NCI-H774 (cell line): ENCODE measurements at regions not wholly inside any gene's neighbourhood (a gene's known extent, or its start where the extent isn't known, plus 50 kb on each side); places are given as distances from the start of the nearest gene placed in this dataset.

Source experiments
- DNase-seq: peaks from one replicate; lab custom pipeline; 2025; lab: John Stamatoyannopoulos, UW

DNA sequence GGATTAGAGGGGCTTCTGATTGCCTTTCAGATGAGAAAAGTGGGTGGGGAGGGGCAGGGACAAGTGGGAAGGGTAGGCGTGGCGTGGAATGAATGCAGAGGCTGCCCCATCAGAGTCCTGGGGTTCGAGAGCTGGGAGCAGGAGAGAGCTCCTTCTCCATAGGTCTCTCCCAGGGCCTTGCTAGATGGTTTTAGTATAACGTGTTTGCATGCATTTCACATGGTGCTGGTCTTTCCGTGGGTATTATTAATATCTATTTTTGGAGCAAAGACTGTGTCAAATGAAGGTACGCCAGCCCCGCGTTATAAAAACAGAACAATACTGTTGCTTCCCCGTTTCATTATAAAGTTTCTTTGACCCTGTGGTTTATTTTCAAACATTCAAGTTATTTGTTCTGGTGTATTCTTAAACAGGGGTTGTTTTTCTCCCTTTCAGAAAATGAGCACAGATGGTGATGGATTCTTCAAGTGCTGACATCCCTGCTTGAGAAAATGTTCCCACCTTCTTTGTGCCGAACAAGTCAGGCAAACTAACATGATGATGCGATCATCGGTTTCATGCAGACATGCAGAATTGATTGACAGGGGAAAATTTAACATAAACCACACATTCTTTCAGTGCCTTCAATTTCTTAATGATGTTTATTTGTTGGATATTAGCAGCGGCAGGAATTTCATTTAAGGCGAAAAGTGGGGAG, 62.1 kb upstream of the ZNF536 start:
- no peak for DNase-seq

DNA sequence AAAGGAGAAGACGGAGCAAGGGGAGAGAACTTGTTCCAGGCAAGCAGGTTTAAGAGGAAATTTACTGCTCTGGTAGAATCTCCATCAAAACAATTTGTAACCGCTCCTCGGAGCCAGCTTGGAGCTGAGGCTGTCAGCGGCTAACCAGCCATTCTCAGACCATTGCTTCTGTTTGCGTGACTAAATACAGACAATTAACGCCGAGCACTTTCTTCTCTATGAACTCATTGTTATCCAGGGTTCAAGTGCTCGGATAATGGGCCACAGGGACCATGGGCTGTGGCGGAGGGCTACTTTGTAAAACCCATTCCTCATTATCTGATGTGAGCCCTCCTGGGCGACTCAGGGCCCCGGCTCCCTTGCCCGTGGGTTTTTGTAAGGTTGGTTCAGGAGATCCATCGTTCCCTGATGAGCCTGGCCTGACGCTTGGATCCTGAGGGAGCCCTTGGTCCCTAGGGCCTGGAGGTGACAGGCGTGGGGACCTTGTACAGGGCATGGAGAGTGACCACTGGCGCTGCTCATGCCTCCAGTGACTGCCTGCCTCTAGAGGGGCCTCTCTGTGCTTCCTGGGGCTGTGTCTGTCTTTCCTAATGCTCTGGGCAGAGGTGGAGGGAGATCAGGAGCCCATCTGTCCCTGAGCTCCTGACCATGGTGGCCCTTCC, 61.5 kb upstream of the ZNF536 start:
- no peak for DNase-seq

DNA sequence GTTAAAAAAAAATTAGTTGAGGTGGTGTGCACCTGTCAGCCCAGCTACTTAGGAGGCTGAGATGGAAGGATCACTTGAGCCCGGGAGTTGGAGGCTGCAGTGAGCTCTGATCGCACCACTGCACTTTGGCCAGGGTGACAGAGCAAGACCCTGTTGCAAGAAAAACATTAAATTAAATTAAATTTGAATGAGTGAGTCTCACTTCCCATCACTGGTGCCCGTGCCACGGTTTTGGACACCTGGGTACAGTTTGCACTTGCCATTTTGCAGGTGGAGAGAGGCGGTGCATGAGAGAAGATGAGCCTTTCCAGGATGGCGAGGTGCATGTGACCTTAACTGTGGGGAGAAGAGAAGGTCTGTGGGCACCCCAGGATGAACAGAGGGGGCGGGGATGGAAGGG, 60.3 kb upstream of the ZNF536 start:
- no peak for DNase-seq

DNA sequence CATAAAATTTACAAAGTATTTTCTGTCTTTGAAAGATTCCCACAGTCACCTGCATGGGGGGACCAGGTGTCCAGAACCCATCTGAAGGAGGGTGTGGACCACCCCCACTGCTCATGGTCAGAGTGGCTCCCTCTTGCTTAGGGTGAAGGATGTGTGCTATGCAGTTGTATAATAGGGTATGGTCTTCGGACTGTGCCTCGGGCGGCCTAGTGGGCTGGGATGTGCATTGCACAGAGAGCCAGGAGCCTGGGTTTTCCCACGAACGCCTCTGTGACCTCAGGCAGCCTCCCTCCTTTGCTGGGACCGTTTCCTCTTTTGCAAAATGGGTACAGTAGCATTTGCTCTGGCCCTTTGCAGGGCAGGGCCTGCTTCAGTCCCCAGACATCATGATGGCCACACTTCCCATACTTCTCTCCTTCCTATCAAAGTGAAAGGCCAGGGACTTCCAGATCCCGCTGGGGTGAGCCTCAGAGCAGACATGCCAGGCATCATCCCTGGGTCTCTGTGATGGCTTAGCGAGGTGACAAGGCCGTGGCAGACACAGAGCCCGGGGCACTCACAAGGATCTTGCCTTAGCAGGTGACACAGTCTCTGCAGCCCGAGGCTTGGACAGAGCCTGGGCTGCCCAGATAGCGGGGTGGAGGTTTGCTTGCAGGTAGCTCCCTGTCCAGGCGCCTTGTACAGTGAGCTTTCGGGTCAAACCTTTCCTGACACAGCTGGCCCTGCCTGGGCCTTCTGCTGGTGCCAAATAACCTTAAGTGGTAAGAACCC, 59.4 kb upstream of the ZNF536 start:
- no peak for DNase-seq

- DNase-seq = no peak
These were observed 58.8 kb upstream of the ZNF536 start for GRCh38 chr19:30313353-30313750.

- no peak for DNase-seq
These were observed 58.0 kb upstream of the ZNF536 start for GRCh38 chr19:30314056-30314804.

GRCh38 chr19:30314805-30315155, 57.4 kb upstream of the ZNF536 start:
- DNase-seq = no peak

- no peak for DNase-seq
These were observed 57.0 kb upstream of the ZNF536 start for GRCh38 chr19:30315159-30315558.

- DNase-seq = no peak
These were observed 56.1 kb upstream of the ZNF536 start for GRCh38 chr19:30316000-30316491.

DNA sequence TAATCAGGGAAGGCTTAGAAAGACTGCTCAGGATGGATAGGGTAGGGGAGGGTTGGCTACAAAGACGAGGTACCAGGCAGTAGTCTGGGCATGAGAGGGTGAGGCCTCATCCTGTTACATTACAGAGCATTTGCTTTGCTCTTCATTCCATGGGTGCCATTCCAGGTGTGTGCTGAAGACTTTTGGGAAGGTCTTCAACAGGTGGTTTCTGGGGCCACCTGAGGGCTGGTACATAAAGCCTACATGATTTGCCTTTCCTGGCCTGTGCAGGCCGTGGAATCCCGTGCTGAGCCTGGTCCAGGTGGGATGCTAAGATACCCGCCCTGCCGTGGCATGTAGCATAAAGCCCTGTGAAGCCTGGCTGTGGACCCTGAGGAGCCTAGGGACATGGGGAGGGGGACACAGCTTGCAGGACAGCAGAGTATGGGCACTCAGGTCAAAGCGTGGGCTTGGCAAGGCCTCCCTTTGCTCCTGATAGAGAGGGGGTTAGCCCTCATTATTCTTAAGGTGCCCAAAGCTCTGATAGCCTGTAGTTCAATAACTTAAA, 55.6 kb upstream of the ZNF536 start:
- DNase-seq = no peak

- no peak for DNase-seq
These were observed 54.8 kb upstream of the ZNF536 start for GRCh38 chr19:30317403-30317802.

GRCh38 chr19:30318261-30318660, 53.9 kb upstream of the ZNF536 start:
- DNase-seq = no peak

- DNase-seq = no peak
These were observed 53.2 kb upstream of the ZNF536 start for GRCh38 chr19:30318936-30319335.

DNA sequence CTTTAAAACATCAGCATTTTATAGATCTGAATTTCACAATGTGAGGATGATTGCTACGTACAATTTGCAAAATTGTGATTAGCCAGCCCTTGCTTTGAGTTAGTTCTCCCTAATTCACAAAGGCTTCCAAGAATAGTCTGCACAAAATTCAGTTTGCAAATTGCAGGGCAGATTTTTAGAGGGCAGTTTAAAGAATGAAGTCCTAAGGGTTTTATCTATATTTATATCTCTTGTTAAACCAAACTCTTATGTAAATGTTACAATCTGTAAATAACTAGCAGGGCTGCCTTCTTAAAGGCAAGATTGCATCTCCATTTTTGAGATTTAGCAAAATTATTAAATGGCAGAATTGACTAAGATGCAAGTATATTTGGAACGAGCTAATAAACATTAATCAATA, 52.8 kb upstream of the ZNF536 start:
- no peak for DNase-seq

DNA sequence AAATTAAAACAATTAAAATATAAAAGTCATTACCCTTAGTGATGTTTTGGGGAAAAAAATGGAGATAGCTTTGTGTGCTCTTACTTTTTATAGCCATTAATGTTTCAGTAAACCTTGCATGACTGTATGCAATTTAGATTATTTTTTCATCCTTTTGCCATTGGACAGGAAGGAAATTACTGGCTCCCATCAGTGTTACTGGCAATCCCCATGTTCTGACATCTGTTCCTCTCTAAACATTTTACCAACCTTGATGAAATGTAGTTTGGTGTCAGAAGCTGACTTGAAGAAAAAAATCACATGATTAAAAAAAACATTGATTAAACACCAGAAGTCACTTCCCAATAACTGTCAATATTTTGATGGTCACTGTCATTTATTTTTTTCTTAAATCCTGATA, 52.3 kb upstream of the ZNF536 start:
- DNase-seq = no peak

DNA sequence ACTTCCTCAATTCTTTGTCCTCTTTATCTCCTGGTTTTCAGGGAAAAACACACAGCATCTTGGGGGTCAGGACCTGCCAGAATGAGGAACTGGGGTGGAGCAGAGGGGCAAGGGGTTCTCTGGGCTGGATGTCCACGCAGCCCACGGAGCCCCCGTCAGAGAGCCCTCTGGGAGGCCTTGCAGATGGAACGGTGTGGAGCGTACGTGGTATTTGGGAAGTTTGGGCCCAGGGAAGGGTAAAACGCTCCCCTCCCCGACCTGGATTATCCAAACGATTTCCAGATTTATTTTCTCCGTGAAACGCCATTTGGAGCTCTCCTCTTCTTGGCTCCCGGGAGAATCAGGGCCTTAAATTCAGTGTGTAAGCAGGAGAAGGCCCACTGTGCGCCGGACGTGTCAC, 51.7 kb upstream of the ZNF536 start:
- no peak for DNase-seq

DNA sequence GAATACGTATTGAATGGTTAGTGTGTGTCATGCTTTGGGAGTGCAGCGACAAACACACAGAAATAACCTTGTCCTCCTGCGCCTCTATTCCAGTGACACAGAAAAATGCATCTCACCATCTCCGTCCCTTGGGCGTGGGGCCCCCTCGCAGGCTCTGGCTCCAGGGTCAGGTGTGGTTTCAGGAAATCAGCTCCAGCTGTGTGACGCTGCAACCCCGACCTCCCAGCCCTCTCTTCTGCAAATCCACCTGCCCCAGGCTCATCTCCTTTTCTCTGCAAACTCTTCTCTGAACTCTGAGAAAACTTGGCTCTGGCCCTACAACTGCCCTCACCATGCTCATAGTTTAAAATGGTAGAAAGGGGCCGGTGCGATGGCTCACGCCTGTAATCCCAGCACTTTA, 51.3 kb upstream of the ZNF536 start:
- DNase-seq = no peak
